ENCODE measurements at regions not wholly inside any gene's neighbourhood (a gene's known extent, or its start where the extent isn't known, plus 50 kb on each side); places are given as distances from the start of the nearest gene placed in this dataset.
"Not testable (repeated sequence)": the region's sequence is repeated elsewhere in the genome, so short reads cannot be mapped to it uniquely, and the experiment has no call there.

DNA sequence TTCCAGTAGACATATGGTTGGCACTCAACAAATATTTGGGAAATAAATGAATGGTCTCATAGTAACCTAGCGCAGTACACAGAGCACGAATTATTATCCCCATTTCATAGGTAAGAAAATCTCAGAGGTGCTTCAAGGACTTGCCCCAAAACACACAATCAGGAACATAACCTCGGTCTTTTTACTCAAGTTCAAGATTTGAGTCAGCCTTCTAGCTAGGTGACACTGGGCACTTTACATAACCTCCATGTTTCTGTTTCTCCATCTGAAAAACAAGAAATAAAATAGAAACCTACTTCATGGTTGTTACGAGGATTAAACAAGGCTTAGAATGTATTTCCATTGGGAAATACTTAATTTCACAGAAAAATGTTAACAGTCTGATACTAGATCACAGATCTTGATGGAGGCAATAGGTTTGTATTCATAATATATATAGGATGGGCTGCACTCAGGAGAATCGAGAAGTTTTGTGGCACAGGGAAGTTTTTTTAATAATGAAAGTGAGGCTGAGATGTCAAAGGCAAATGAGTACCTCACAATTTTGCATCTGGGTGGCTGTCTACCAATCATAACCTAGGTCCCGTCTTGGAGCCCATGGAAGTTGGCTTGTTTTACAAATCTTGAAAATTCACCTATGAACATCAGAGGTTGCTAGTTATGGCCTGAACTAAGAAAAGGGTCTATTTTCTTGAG, 147.4 kb upstream of the ZC3H12C start:
- DNase-seq: no peak

DNA sequence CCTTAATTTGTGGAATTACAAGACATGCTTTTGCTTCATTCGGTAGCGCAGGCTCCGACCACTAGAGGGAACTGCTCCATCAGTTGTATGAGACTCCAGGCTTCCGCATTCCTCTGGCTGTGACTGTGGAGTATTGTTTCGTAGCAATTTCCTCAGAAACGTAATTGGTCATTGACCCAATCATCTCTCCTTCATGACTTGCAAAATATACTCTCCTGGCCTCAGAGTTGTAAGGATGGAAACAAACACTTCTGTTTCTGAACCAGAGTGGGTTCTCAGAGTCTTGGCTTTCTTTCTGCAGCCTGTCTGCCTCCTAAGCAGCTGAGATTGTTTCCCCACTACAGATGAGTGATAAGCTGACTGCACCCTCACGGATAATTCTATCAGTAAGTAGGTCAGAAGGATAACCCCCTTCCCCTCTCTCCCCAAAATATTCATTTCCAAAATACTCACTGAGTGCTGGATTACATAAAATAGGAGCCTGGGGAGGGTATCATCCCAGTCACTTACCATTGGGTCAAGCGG, 146.8 kb upstream of the ZC3H12C start:
- peak; percentile 2 for DNase-seq

DNA sequence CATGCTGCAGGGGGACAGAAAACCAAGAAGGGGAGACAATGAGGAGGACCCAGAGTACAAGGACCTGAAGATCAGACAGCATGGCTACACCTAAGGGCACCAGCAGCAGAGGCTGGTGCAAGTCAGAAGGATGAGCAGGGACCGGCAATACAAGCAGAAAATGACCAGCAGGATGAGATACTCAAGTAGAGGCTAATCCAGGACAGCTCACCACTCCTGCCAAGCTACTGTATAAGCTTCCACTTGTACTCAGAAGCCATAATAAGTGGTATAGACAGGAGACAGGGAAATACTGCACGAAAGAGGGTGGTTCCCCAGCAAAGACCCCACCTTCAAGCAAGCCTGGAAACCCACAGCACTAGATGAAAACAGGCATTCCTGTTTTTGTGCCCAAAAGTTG, 138.7 kb upstream of the ZC3H12C start:
- no peak for DNase-seq

DNA sequence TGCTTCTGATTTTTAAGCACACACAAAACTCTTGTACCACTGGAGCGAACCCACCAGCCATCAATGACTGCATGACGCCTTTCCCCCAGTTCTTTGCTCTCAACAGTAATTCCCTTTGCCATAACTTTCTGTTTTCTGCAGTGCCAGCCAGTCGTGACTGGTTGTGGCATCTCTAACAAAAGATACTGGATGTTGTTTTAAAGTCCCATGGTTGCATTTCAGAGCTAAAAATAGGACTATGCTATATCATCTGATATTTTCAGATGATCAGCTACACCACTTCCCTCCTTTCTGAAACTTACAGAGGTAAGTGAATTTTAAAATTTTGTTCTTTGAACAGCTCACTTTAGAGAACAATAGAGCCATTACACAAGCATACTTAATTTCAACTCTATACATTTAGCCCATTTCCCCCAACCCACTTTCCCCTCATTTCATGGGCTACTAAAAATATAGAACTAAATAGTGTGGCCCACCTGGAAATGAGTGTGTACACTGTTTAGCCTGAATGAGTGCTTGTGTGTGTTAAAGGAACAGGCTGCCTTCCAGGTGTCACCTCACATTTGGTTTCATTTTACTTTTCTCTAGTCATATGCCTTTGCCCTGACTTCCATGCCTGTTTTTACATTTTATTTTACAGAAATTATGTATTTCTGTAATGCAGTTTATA, 136.9 kb upstream of the ZC3H12C start:
- DNase-seq: no peak

DNA sequence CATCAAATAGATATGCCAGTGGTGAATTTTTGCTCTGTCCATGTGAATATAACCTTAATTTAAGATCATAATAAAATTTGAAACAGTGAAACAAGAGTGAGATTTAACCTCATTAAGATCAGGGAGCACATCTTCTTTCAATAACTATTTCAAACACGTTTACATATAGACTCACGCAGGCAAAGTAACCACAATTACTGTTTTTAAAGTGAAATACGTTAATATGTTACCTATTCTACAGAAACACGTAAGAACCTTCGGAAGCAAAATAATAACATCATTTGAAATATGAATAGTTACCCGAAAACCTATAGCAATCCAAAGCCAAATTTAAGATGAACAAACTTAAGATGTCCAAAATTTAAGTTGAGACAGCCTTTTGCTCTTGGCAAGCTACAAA, 136.2 kb upstream of the ZC3H12C start:
- DNase-seq: no peak

DNA sequence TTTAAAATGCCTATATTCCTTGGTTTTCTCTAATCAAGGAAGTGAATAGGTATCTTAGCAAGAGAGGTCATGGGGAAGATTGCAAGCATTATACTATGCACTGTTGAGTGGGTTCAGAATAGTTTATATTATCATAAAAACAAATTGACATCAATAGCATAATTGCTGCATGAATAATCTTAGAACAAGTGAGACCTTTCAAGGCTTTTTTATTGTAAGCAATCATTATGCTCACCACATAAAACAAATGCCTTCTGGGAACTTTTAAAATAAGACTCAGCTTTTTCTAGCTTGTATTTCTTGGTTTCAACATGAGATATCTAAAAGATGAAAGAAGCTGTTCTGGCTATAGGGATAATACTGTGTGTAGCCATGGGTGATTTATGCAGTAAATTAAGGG, 135.6 kb upstream of the ZC3H12C start:
- no peak for DNase-seq

DNA sequence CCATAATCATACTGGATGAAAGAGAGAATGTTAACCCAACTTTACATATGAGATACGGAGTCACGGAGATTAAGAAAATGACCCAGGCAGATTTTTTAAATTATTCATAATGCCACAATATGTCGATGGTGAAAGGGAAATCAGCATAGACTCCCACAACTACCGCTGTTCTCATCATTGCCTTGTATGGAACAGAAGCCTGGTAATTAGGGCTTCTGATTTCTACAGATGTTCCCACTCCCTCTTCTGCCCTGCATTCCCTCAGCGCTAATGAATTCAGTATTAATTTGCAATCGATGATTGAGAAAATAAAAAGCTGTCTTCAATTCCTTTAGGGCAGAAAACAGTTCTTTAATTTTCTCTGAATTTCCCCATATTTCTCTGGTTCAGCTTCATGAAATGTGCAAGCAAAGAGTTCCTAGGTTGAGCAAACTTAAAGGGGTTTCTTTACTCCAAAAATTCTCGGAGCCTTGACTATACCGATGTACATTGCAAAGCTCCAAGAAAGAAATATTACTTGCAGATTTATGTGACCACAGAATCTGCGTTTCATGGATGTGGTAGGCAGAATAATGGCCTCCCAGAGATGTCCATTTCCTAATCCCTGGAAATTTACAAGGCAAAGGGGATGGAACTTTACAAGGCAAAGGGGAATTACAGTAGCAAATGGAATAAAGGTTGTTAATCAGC, 134.9 kb upstream of the ZC3H12C start:
- no peak for DNase-seq

DNA sequence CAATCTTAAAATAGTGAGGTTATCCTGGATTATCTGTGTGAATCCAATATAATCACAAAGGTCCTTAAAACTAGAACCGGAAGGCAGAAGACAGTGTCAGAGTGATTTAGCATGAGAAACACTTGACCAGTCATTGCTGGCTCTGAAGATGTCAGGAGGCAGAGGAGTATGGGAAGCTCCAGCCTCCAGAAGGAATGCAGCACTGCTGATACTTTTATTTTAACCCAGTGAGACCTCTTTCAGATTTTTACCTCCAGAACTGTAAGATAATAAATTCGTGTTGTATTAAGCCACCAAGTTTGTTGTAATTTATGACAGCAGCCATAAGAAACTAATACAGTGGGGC, 134.4 kb upstream of the ZC3H12C start:
- DNase-seq: no peak

DNA sequence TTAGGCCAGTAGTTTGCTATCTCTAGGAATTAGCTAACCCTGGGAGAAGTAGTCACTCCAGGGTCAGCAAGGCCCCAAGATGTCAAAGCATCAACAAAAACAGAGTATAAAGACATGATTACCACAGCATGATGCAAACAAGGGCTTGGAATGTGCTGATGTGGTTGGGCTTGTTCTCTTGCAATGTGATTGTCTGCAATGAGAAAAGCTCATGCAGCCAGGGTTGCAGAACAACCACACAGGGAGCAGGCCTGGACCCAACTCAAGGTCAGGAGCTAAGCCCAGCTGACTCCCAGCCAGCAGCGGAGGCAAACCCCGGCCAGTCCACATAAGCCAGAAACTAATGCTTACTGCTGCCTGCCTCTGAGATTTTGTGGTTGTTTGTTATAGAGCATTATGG, 132.4 kb upstream of the ZC3H12C start:
- no peak for DNase-seq

DNA sequence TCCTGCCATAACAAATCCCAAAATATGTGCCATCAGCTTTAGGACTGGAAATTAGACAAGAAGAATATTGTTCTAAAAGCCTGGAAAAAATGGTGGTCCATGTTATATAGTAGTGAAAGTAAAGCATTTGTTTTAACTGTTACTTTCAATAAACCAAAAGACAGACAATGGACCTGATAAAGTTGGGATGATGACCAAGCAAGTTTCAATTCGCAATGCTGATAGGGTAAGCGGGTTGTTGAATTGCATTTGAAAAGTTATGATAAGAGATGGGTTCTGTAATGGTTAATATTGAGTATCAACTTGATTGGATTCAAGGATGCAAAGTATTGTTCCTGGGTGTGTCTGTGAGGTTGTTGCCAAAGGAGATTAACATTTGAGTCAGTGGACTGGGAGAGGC, 131.9 kb upstream of the ZC3H12C start:
- DNase-seq: no peak

DNA sequence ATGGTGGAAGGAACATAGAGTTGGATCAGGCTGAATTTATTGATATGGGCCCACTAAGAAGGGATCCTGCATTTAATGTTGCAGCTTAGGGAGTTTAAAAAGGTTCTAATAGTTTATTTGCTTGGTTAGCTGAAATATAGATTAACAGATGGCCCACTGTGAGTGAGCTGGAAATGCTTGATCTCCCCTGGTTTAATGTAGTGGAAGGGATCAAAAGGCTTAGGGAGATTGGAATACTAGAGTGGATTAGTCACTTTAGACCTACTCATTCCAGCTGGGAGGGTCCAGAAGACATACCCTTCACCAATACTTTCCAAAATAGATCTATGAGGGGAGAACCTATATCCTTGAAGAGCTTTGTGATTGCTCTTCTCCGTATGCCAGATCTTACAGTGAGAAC, 130.1 kb upstream of the ZC3H12C start:
- peak; percentile 96 for DNase-seq

DNA sequence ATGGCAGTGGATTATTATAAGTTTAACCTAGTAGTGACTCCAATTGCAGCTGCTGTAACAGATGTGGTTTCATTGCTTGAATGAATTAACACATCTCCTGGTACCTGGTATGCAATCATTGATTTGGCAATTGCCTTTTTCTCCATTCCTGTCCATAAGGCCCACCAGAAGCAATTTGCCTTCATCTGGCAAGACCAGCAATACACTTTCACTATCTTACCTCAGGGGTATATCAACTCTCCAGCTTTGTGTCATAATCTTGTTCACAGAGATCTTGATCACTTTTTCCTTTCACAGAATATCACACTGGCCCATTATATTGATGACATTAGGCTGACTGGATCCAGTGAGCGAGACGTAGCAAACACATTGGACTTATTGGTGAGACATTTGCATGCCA, 128.7 kb upstream of the ZC3H12C start:
- no peak for DNase-seq

DNA sequence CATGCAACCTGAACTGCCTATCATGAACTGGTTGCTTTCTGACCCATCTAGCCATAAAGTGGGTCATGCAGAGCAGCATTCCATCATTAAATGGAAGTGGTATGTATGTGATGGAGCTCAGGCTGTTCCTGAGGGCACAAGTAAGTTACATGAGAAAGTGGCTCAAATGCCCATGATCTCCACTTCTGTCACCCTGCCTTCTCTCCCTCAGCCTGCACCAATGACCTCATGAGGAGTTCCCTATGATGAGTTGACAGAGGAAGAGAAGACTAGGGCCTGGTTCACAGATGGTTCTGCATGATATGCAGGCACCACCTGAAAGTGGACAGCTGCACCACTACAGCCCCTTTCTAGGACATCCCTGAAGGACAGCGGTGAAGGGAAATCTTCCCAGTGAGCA, 127.7 kb upstream of the ZC3H12C start:
- not testable (repeated sequence) for DNase-seq

DNA sequence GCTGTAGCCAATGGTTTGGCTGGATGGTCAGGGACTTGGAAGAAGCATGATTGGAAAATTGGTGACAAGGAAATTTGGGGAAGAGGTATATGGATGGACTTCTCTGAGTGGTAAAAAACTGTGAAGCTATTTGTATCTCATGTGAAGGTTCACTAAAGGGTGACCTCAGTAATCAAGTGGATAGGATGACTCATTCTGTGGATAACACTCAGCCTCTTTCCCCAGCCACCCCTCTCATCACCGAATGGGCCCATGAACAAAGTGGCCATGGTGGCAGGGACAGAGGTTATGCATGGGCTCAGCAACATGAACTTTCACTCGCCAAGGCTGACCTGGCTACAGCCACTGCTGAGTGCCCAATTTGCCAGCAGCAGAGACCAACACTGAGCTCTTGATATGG, 127.3 kb upstream of the ZC3H12C start:
- DNase-seq: not testable (repeated sequence)

DNA sequence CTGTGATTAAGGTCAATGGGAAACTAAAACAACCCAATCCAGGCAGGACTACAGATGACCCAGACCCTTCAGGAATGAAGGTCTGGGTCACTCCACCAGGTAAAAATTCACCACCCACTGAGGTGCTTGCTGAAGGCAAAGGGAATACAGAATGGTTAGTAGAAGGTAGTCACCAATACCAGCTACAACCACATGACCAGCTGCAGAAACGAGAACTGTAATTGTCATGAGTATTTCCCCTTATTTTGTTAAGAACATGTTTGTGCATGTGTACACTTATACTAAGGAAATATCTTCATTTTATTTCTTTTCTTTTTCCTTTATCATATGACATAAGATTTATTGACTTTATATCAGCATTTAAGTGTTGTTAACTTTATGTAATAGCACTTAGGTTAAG, 126.1 kb upstream of the ZC3H12C start:
- not testable (repeated sequence) for DNase-seq

DNA sequence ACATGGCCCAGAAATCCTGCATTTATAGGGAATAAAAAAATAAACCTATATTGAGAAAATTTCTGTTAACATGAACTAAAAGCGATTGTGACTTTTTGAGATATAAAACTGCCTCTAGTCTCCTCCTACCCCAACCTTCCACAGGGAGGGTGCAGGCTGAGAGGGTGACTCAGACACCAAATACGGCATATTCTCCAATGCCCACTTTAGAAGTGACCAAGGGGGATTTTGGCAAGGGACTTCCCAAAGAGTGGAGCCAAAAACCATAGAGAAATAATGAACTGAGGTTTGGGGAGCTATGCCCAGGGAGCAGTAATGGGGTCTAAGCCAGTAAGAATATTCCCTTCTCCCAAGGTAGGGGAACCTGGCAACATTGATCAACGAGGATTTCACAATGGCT, 124.9 kb upstream of the ZC3H12C start:
- DNase-seq: no peak

DNA sequence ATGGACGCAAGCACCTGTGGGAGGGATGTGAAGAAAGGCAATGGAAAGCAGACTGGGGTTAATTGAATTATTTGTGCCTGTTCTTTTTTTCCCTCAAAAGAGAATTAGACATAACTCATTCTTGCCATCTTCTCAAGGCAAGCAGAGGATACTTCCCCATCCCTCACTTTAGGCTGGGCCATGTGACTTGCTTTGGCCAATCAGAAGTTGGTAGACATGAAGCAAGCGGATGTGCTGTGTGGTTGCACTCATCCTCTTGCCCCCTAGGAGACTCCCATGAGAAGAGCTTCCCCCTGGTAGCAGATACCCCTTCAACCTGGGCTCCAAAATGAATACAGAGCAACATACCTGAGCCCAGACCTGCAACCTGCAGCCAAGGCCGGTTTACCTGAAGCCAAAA, 124.4 kb upstream of the ZC3H12C start:
- no peak for DNase-seq

DNA sequence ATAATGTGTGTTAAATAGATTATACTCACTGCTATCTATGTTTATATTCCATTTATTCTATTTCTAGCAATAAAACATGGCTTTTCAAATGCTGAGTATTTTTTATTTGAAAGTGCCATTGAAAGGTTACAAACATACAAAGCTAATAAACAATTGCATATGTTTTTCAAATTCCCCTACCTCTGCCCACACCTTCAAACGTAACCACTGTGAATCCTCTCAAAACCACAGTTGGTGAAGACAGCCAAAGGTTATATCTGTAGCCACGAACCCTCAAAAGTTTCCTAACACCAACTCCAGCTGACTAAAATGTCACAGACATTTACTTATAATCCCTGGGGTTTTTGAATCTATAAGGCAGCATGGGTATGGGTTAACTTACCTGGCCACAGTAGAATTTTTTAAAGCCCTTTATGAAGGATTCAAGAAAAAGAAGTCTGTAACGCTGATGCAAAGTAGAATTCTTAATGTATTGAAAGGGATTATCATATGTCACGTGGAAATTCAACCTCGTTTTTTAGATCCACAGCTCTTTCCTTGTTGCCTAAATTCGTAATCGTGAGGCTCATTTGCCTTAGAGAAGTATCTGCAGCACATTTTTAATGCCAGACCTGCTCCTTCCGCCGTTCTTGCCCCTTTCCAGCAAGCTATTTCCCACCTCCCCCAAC, 122.5 kb upstream of the ZC3H12C start:
- no peak for DNase-seq

DNA sequence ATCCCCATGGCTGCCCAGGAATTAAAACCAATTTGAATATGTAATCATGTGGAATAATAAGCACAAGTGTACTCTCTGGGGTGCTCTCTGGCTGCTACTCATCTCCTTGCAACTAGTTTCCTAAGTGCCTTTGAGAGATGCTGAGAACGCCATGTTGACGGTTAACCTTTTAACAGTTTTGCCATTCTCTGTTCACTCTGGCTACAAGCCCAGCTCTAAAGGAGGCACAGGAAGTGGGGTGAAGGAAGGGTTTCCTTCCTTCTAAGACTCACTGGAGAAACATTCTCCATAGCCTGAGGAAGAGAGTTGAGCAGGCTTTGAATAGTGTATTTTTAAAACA, 122.0 kb upstream of the ZC3H12C start:
- no peak for DNase-seq

DNA sequence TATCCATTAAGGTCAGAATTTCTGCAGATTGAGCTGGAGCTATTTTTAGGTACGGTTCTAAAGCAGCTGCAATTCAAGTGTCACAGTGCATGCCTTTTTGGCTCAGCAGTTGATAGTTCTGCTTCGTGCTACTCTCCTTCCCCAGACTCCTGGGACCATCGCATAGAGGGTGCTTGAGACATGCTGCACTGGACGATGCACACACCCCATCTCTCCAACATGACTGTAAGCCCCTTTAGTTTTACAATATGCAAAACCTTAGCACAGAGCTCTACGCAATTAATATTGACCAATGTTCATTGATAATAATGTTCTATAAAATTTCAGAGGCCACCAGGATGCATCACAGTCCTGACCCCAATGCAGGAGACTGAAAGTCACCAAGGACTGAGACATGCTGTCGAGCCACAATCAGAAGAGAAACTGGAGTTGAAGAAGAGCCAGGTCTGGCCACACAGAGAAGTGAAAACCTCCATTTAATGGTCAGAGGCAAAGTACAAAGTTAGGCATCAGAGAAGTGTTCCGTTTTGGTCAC, 120.9 kb upstream of the ZC3H12C start:
- no peak for DNase-seq

DNA sequence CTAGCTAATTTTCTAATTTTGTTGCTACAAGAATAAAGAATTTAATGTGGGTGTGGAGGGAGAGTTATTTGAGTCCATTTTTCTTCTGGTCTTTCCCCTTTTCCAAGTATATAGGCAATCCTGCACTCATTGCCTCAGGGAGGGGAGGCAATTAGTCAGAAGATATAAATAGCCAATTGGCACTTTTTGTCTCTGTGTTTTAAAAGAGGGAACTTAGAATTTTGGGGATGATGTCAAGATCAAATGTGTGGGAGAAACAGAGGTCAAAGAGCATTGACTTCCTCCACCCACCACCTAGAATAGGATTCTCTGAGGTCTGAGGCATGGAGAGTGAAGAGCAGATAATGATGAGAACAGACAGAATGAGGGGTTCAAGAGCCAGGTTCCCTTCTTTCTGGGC, 120.3 kb upstream of the ZC3H12C start:
- no peak for DNase-seq

DNA sequence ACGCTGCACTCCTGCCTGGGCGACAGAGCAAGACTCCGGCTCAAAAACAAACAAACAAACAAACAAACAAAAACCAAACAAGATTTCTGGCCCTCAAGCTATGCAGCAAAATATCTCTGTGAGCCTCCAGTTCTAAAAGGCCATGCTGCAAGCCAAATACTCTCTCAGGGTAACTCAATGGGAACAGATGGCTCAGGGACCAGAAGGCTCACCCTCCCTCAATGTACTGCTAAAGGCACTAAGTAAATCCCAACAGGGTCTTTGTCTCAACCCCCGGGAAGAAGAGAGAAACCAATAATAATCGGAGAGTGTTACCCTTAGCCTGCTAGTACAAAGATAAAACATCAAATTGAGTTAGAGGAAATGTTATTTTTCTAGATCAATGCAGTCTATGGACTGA, 119.7 kb upstream of the ZC3H12C start:
- peak; percentile 61 for DNase-seq

DNA sequence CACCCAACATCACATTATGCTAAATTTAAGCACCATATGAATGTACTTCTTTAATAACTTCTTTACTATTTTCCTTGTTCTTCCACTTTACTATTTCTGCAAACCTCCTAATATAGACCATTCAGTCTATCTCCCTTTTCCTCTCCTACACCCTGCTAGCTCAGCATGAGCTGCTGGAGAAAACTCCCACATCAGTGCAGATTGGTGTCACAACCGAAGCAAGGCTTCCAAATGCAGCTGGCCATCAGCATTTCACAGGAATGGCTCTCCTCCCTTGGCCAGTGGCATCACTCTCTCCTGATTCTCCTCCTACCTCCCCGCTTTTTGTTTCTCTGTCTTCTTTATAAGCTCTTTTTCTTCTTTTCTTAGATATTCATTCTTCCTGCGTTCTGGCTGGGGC, 118.7 kb upstream of the ZC3H12C start:
- no peak for DNase-seq

DNA sequence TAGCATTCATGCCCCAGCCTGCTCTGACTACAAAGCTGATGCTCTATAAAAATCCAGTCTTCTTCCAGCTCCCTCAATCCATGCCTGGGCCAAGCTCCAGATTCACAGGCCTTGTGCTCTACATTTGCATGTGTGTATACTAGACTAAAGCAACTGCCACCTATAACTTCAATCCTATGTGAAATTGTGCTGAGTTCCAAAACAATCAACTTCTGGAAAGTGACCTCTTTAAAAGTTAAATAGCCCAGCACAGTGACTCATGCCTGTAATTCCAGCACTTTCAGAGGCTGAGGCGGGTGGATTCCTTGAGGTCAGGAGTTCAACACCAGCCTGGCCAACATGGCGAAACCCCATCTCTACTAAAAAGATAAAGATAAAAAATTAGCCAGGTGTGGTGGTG, 114.3 kb upstream of the ZC3H12C start:
- no peak for DNase-seq

Measured in NCI-H524 treated with DMSO at 0.1 percent for 48 hours (cell line).